Fibroblast of pulmonary artery (primary cell): ENCODE measurements at regions not wholly inside any gene's neighbourhood (a gene's known extent, or its start where the extent isn't known, plus 50 kb on each side); places are given as distances from the start of the nearest gene placed in this dataset.

ENCODE experiments used
- DNase-seq: peaks from one replicate; pipeline ENCODE4 v3.0.0-alpha.2; 2010; ENCODE audit warnings: low read depth
- H3K4me3 ChIP-seq: replicated peaks from 2 replicates; pipeline ENCODE4 v1.5.1; 2011; ENCODE audit warnings: low read depth, mild to moderate bottlenecking, control low read depth, low read length, moderate library complexity
- TF ChIP-seq, protein P1 (sequence below): IDR thresholded peaks from 2 replicates; pipeline ENCODE4 v1.5.1; 2011; ENCODE audit warnings: mild to moderate bottlenecking, control low read depth, low read length, inconsistent platforms; ENCODE audit errors: missing control alignments

DNA sequence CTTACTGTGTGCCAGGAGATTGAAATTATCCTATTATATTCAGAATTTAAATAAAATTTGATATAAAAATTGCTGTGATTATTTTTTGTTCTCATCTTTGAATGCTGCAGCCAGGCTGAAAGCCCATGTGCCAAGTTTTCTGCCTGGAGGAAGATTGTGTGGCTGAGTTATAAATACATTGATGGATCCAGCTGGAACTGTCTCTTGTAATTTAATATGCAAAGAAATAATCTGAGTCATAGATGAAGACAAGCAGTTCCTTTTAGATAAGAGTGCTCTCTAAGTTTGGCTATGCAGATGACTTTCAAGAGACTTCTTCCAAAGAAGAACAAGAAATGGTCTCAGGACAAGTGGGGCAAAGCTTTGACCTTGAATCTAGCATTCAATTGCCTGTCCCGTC, 871.0 kb downstream of the CDH11 start:
- TF ChIP-seq, protein P1, sequence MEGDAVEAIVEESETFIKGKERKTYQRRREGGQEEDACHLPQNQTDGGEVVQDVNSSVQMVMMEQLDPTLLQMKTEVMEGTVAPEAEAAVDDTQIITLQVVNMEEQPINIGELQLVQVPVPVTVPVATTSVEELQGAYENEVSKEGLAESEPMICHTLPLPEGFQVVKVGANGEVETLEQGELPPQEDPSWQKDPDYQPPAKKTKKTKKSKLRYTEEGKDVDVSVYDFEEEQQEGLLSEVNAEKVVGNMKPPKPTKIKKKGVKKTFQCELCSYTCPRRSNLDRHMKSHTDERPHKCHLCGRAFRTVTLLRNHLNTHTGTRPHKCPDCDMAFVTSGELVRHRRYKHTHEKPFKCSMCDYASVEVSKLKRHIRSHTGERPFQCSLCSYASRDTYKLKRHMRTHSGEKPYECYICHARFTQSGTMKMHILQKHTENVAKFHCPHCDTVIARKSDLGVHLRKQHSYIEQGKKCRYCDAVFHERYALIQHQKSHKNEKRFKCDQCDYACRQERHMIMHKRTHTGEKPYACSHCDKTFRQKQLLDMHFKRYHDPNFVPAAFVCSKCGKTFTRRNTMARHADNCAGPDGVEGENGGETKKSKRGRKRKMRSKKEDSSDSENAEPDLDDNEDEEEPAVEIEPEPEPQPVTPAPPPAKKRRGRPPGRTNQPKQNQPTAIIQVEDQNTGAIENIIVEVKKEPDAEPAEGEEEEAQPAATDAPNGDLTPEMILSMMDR = no peak
- DNase-seq = peak; percentile 21
- H3K4me3 ChIP-seq = no peak overlapping the region

DNA sequence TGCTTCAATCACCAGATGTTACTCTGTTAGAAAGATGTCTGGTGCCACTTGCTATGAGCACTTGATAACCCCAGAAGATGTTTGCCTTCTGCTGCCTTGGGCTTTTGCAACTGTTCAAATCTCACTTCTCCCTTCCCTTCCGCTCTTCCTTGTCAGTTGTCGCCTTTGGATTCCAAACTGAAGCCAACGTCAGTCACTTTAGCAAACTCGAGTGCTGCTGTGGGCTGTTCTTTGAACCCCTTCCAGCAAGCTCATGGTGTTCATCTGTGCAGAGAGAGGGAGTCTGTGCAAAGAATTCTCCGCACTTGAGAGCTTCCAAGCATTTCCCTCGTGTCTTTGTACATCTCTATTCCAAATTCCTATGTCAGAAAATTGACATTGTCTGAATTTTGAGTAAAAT, 879.4 kb downstream of the CDH11 start:
- no peak for DNase-seq
- H3K4me3 ChIP-seq = no peak overlapping the region
- TF ChIP-seq, protein P1 = no peak

DNA sequence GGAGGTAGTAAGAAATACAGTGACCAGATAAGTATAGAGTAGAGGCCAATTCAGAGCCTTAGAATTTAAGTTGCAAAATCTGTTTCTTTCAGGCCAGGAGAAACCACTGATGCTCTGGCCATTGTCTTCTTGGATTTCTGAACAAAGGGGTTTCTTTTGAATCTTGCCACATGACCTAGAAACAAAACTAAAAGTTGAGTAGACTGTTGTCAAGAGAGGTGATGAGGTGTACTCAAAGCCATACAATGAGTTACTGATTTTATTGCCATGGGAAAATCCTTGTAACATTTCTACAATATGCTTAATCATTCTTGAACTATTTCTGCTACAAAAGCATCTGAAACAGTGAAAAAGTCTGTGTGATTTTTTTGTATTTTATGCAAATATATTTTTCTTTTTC, 881.3 kb downstream of the CDH11 start:
- TF ChIP-seq, protein P1 = no peak
- peak; percentile 29 for DNase-seq
- no peak overlapping the region for H3K4me3 ChIP-seq

DNA sequence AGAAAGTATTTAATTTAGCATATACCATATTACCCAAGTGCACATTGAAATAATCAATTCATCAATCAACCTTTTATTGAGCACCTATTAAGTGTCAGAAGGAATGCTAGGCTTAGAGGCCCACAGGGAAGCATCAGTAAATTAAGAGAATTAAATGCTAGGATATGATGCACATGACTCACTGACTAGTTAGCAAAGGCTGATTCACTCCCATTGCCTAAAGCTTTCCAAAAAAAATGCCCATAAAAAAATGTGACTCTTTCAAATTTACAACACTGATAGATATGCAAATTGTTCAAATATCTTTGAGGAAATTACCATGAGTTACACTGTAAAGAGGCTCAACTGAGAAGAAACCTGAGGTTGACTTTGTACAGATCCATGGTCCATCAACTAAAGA, 883.3 kb downstream of the CDH11 start:
- no peak for DNase-seq
- H3K4me3 ChIP-seq = no peak overlapping the region
- TF ChIP-seq, protein P1 = no peak

DNA sequence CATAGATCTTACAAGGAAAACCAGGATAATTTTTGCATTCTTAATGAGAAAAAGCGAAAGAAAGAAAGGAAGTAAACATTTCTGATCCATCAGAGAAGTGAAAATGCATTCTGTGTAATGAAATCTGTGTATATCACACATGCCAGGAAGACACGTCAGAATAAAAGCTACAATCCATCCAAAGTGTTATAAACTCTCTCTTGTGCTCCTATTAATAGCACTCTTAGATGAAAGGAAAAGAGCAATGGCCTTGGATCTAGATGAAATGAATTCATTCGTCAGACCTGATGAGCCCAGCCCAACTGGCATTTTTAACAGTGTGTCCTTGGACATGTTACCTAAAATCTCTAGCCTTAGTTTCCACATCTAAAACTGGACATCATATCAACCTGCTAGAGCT, 885.5 kb downstream of the CDH11 start:
- H3K4me3 ChIP-seq = no peak overlapping the region
- TF ChIP-seq, protein P1 = no peak
- DNase-seq = no peak

DNA sequence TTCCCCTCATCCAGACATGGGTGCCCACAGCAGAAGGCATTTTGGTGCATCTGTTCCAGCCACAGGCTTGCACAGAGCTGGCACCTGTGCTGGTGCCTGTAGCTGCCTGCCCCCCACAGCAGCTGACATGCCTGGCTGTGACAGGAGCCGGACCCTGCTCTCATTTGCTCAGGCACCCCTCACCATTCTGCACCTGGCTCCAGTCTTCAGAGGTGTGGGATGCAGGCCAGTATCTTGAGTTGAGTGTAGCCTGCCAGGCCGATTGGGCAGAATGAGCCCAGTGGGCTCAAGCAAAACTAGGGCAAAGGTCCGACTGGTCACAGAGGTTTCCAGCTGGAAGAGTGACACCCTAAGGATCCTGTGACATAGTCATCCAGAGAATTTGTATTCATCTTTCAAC, 887.7 kb downstream of the CDH11 start:
- TF ChIP-seq, protein P1 = no peak
- no peak overlapping the region for H3K4me3 ChIP-seq
- DNase-seq = no peak

DNA sequence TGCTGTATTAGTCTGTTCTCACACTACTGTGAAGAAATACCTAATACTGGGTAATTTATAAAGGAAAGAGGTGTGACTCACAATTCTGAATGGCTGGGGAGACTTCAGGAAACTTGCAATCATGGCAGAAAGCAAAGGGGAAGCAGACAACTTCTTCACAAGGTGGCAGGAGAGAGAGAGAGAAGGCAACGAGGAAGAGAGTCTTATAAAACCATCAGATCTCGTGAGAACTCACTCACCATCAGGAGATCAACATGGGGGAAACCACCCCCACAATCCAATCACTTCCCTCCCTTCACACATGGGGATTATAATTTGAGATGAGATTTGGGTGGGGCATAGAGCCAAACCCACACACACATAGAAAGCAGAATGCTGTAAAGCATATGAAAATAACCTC, 896.2 kb downstream of the CDH11 start:
- TF ChIP-seq, protein P1 = no peak
- no peak for DNase-seq
- H3K4me3 ChIP-seq = no peak overlapping the region
